Fibroblast of lung (primary cell): ENCODE measurements at regions not wholly inside any gene's neighbourhood (a gene's known extent, or its start where the extent isn't known, plus 50 kb on each side); places are given as distances from the start of the nearest gene placed in this dataset.

ENCODE experiments used
- CTCF ChIP-seq, 2 donors: IDR thresholded peaks in 1 of 2; conservative IDR thresholded peaks in 1 of 2; 1 replicate in 1 of 2; 2 replicates in 1 of 2; pipeline ENCODE4 v1.5.1; 2011 to 2012; ENCODE audit warnings: low read length in 2 of 2, control low read depth in 1 of 2, inconsistent platforms in 1 of 2, low read depth in 1 of 2, mild to moderate bottlenecking in 1 of 2
- EZH2 ChIP-seq: IDR thresholded peaks from 2 replicates; pipeline ENCODE4 v1.5.1; 2012; ENCODE audit warnings: low read length, control low read depth, mild to moderate bottlenecking; ENCODE audit errors: missing control alignments

- no peak for TF ChIP-seq CTCF (conservative IDR thresholded peaks at IDR 0.05 in 1 of 2, IDR thresholded peaks at IDR 0.05 in 1 of 2; ENCODE audit: low read depth in 1 of 2, low read length in 2 of 2)
- no peak for TF ChIP-seq EZH2
These were observed 95.9 kb downstream of the PCTP start for GRCh38 chr17:55846745-55847144.
